CD4-positive, alpha-beta memory T cell (primary cell): ENCODE measurements at regions not wholly inside any gene's neighbourhood (a gene's known extent, or its start where the extent isn't known, plus 50 kb on each side); places are given as distances from the start of the nearest gene placed in this dataset.

Experiments
- CTCF ChIA-PET: fragments of 350-600 bp; sonication (Branson Sonifier 250); formaldehyde crosslinking; loops from one replicate; lab custom pipeline; 2021; ENCODE audit warnings: inconsistent platforms; ENCODE audit not compliant: partially characterized antibody; lab: Charles Lee
- POLR2A ChIA-PET: fragments of 350-600 bp; sonication (Branson Sonifier 250); formaldehyde crosslinking; loops from one replicate; lab custom pipeline; 2021; ENCODE audit not compliant: partially characterized antibody; lab: Charles Lee
- DNase-seq, 5 donors: peaks; one replicate each; pipeline versions ENCODE4 v3.0.0 to v3.0.0-alpha.2; 2020 to 2022; ENCODE audit warnings: mixed read lengths in 1 of 5
- H3K27ac ChIP-seq: one replicate; pipeline ENCODE4 v1.7.0; 2013; ENCODE audit warnings: low read depth, low read length
- H3K27me3 ChIP-seq: 2 replicates; pipeline ENCODE4 v1.7.0; 2013; ENCODE audit warnings: mild to moderate bottlenecking, low read length, moderate library complexity; ENCODE audit not compliant: insufficient read depth
- H3K36me3 ChIP-seq: 2 replicates; pipeline ENCODE4 v1.7.0; 2013; ENCODE audit warnings: mild to moderate bottlenecking, low read length, moderate library complexity; ENCODE audit not compliant: insufficient read depth
- H3K4me1 ChIP-seq: 2 replicates; pipeline ENCODE4 v1.7.0; 2013; ENCODE audit warnings: mild to moderate bottlenecking, low read length, moderate library complexity; ENCODE audit not compliant: insufficient read depth
- H3K4me3 ChIP-seq, 2 donors: one replicate each; pipeline ENCODE4 v1.7.0; 2013; ENCODE audit warnings: low read length in 2 of 2, mild to moderate bottlenecking in 1 of 2
- H3K9me3 ChIP-seq, 2 donors: one replicate each; pipeline ENCODE4 v1.7.0; 2013; ENCODE audit warnings: low read length in 2 of 2, control low read depth in 1 of 2; ENCODE audit not compliant: control insufficient read depth in 1 of 2
- H3K27ac Mint-ChIP-seq, 7 donors: one replicate each; pipeline ENCODE4 v1.8.0; 2020 to 2021; ENCODE audit warnings: mixed read lengths in 7 of 7, mild to moderate bottlenecking in 6 of 7, inconsistent platforms in 3 of 7, moderate library complexity in 3 of 7
- H3K27me3 Mint-ChIP-seq, 2 donors: one replicate each; pipeline ENCODE4 v1.8.0; 2020 to 2021; ENCODE audit warnings: mixed read lengths in 2 of 2
- H3K36me3 Mint-ChIP-seq, 2 donors: one replicate each; pipeline ENCODE4 v1.8.0; 2020 to 2021; ENCODE audit warnings: mixed read lengths in 2 of 2, inconsistent platforms in 1 of 2, mild to moderate bottlenecking in 1 of 2
- H3K4me1 Mint-ChIP-seq, 4 donors: one replicate each; pipeline ENCODE4 v1.8.0; 2020 to 2021; ENCODE audit warnings: mixed read lengths in 4 of 4, mild to moderate bottlenecking in 1 of 4
- H3K4me3 Mint-ChIP-seq, 8 donors: one replicate each; pipeline ENCODE4 v1.8.0; 2020 to 2021; ENCODE audit warnings: mixed read lengths in 8 of 8, mild to moderate bottlenecking in 7 of 8, moderate library complexity in 6 of 8, inconsistent platforms in 3 of 8
- H3K9me3 Mint-ChIP-seq, 8 donors: one replicate each; pipeline ENCODE4 v1.8.0; 2020 to 2021; ENCODE audit warnings: mixed read lengths in 8 of 8, mild to moderate bottlenecking in 5 of 8, inconsistent platforms in 3 of 8, moderate library complexity in 1 of 8
- intact Hi-C: fragments of 100-400 bp; cut with micrococcal nuclease; formaldehyde crosslinking; loops from one replicate; pipeline ENCODE4 v1.15.1; 2023

- Histone ChIP-seq H3K27me3 (no peaks in the 10 kb centered on the region), H3K4me3 (no peak overlapping the region), H3K36me3 (no peaks in the 10 kb centered on the region), H3K27ac (no peak overlapping the region), H3K9me3 (no peaks in the 10 kb centered on the region), H3K4me1 (no peaks in the 10 kb centered on the region)
- no peaks in the 10 kb centered on the region for H3K36me3 Mint-ChIP-seq
- no peak for DNase-seq
- no peak overlapping the region for H3K27ac Mint-ChIP-seq
- ChIA-PET POLR2A (no interaction called here), CTCF (no interaction called here)
- no peaks in the 10 kb centered on the region for H3K27me3 Mint-ChIP-seq
- H3K4me3 Mint-ChIP-seq, result no peak overlapping the region
- H3K9me3 Mint-ChIP-seq, result peaks cover 0 to 4% (median 3%) of the 10 kb centered on the region in 8 donors
- H3K4me1 Mint-ChIP-seq, result no peaks in the 10 kb centered on the region
- intact Hi-C loops, result no loop called here
Measured at GRCh38 chr12:40566271-40566670, 126.0 kb upstream of the CNTN1 start.

DNA sequence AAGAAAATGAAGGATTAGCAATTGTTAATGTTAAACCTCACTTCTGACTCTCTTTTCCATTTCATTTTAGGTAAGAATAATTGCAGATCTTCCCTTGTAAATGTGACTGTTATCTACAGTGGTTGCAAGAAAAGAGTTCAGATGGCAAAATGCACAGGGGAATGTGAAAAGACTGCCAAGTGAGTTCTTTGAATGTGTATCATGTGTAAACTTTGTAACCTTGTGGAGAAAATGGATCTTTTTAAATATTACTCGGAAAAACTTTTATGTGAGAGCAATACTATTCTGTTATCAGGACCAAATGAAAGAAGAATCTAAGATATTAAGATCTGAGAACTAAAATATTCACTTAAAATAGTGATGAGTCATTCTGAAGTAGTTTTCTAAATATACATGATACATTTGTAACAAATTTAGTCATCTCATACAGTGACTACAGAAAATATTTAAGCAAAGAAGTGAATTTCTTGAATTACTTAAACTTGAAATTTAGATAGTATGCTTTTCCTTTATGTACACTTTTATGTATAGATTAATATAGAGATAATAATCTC, 122.5 kb upstream of the CNTN1 start:
- H3K27me3 ChIP-seq, result no peaks in the 10 kb centered on the region
- no peak for DNase-seq
- no peaks in the 10 kb centered on the region for H3K36me3 ChIP-seq
- Mint-ChIP-seq H3K27ac (no peak overlapping the region), H3K4me3 (no peak overlapping the region), H3K36me3 (no peaks in the 10 kb centered on the region), H3K4me1 (no peaks in the 10 kb centered on the region), H3K27me3 (no peaks in the 10 kb centered on the region), H3K9me3 (peaks cover 0 to 5% (median 3%) of the 10 kb centered on the region in 8 donors)
- H3K27ac ChIP-seq, result no peak overlapping the region
- H3K4me3 ChIP-seq, result no peak overlapping the region
- CTCF ChIA-PET, result no interaction called here
- POLR2A ChIA-PET, result no interaction called here
- H3K9me3 ChIP-seq, result no peaks in the 10 kb centered on the region
- intact Hi-C loops, result no loop called here
- no peaks in the 10 kb centered on the region for H3K4me1 ChIP-seq

DNA sequence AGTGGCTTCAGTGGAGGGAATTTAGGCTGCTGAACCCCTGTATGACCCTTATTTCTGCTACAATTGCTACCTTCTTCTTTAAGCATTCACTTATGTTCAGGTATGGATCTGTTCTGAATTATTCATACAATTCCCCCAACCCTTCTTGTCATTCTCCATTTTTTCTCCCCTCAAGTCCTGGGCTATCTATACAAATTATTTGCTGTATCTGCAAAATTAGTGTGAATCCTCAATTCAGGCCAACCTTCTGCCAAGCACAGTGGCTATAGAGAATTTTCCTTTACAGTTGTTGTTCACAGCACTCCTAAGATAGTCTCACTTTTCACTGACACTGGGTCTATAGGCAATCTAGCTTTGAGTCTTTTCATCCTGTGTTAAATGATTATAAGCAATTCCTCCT, 119.2 kb upstream of the CNTN1 start:
- no peak overlapping the region for H3K4me3 Mint-ChIP-seq
- H3K9me3 Mint-ChIP-seq, result peaks cover 0 to 8% (median 3%) of the 10 kb centered on the region in 8 donors
- no peaks in the 10 kb centered on the region for H3K9me3 ChIP-seq
- no peaks in the 10 kb centered on the region for H3K27me3 ChIP-seq
- H3K27me3 Mint-ChIP-seq, result no peaks in the 10 kb centered on the region
- intact Hi-C loops, result no loop called here
- H3K27ac Mint-ChIP-seq, result no peak overlapping the region
- ChIA-PET POLR2A (no interaction called here), CTCF (no interaction called here)
- H3K36me3 ChIP-seq, result no peaks in the 10 kb centered on the region
- no peak for DNase-seq
- H3K4me1 Mint-ChIP-seq, result no peaks in the 10 kb centered on the region
- H3K4me1 ChIP-seq, result no peaks in the 10 kb centered on the region
- H3K4me3 ChIP-seq, result no peak overlapping the region
- H3K27ac ChIP-seq, result no peak overlapping the region
- no peaks in the 10 kb centered on the region for H3K36me3 Mint-ChIP-seq

- ChIA-PET CTCF (no interaction called here), POLR2A (no interaction called here)
- Mint-ChIP-seq H3K27ac (no peak overlapping the region), H3K4me3 (no peak overlapping the region), H3K27me3 (no peaks in the 10 kb centered on the region), H3K36me3 (no peaks in the 10 kb centered on the region), H3K4me1 (no peaks in the 10 kb centered on the region), H3K9me3 (peaks cover 0 to 15% (median 7%) of the 10 kb centered on the region in 8 donors)
- intact Hi-C loops, result no loop called here
- Histone ChIP-seq H3K27me3 (no peaks in the 10 kb centered on the region), H3K4me1 (no peaks in the 10 kb centered on the region), H3K36me3 (no peaks in the 10 kb centered on the region), H3K9me3 (no peaks in the 10 kb centered on the region), H3K27ac (no peak overlapping the region), H3K4me3 (no peak overlapping the region)
- no peak for DNase-seq
Measured at GRCh38 chr12:40575987-40576386, 116.3 kb upstream of the CNTN1 start.

GRCh38 chr12:40577834-40578233, 114.4 kb upstream of the CNTN1 start:
- no peaks in the 10 kb centered on the region for H3K4me1 ChIP-seq

DNA sequence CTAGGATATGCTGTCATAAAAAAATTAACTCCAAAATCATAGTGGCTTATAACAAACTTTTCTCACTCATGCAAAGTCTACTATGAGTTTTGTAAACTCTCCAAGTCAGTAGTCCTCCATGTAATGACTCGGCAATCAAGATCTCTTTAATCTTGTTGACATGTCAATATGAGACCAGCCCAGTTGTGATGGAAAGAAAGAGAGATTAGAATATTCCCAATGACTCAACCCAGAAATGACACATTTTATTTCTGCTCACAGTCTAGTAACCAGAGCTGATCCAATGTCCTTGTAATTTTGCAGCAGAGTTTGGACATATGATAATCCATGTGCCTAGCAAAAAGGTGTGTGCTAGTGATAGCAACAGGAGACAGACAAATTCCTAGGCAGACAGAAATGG, 112.6 kb upstream of the CNTN1 start:
- no peak overlapping the region for H3K27ac Mint-ChIP-seq
- Histone ChIP-seq H3K9me3 (no peaks in the 10 kb centered on the region), H3K27ac (no peak overlapping the region), H3K4me3 (no peak overlapping the region), H3K36me3 (no peaks in the 10 kb centered on the region), H3K27me3 (no peaks in the 10 kb centered on the region), H3K4me1 (no peaks in the 10 kb centered on the region)
- POLR2A ChIA-PET, result no interaction called here
- no peak overlapping the region for H3K4me3 Mint-ChIP-seq
- no peak for DNase-seq
- intact Hi-C loops, result no loop called here
- H3K4me1 Mint-ChIP-seq, result no peaks in the 10 kb centered on the region
- no peaks in the 10 kb centered on the region for H3K27me3 Mint-ChIP-seq
- peaks cover 0 to 20% (median 8%) of the 10 kb centered on the region in 8 donors for H3K9me3 Mint-ChIP-seq
- H3K36me3 Mint-ChIP-seq, result no peaks in the 10 kb centered on the region
- CTCF ChIA-PET, result no interaction called here

More at GRCh38 chr12:40577834-40578233, 114.4 kb upstream of the CNTN1 start:
- Histone ChIP-seq H3K4me3 (no peak overlapping the region), H3K36me3 (no peaks in the 10 kb centered on the region), H3K27me3 (no peaks in the 10 kb centered on the region), H3K27ac (no peak overlapping the region), H3K9me3 (no peaks in the 10 kb centered on the region)
- intact Hi-C loops, result no loop called here
- Mint-ChIP-seq H3K27ac (no peak overlapping the region), H3K36me3 (no peaks in the 10 kb centered on the region), H3K4me3 (no peak overlapping the region), H3K4me1 (no peaks in the 10 kb centered on the region), H3K9me3 (peaks cover 0 to 20% (median 10%) of the 10 kb centered on the region in 8 donors), H3K27me3 (no peaks in the 10 kb centered on the region)
- POLR2A ChIA-PET, result no interaction called here
- no peak for DNase-seq
- CTCF ChIA-PET, result no interaction called here

DNA sequence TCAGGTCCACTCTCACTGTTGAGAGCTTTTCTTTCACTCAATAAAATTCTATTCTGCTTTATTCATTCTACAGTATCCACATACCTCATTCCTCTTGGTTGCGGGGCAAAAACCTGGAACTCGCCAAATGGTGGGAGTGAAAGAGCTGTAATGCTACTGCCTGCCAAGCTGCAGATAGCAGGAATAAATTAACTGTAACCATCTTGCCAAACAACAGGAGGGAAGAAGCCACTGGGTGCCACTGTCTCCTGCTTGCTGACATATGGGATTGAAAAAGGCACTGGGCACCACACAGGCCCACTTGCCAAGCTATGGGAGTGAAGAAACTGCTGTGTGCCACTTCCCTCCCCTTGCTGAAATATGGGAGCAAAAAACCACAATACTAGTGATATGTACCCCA, 111.9 kb upstream of the CNTN1 start:
- Histone ChIP-seq H3K9me3 (no peaks in the 10 kb centered on the region), H3K4me3 (no peak overlapping the region), H3K36me3 (no peaks in the 10 kb centered on the region), H3K27ac (no peak overlapping the region), H3K27me3 (no peaks in the 10 kb centered on the region), H3K4me1 (no peaks in the 10 kb centered on the region)
- CTCF ChIA-PET, result no interaction called here
- no peaks in the 10 kb centered on the region for H3K27me3 Mint-ChIP-seq
- DNase-seq, result no peak
- no peaks in the 10 kb centered on the region for H3K36me3 Mint-ChIP-seq
- peaks cover 0 to 17% (median 8%) of the 10 kb centered on the region in 8 donors for H3K9me3 Mint-ChIP-seq
- POLR2A ChIA-PET, result no interaction called here
- H3K4me3 Mint-ChIP-seq, result no peak overlapping the region
- H3K4me1 Mint-ChIP-seq, result no peaks in the 10 kb centered on the region
- H3K27ac Mint-ChIP-seq, result no peak overlapping the region
- intact Hi-C loops, result no loop called here

DNA sequence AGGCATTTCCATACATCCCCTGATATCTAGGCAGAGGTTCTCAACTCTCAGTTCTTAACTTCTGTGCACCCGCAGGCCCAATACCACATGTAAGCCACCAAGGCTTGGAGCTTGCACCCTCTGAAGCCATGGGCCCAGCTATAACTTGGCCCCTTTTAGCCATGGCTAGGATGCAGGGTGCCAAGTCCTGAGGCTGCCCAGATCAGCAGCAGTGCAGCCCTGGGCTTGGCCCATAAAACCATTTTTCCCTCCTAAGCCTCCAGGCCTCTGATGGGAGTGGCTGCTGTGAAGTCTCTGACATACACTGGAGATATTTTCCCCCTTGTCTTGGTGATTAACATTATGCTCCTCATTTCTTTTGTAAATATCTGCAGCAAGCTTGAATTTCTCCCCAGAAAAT, 110.3 kb upstream of the CNTN1 start:
- H3K27me3 ChIP-seq, result no peaks in the 10 kb centered on the region
- H3K9me3 ChIP-seq, result no peaks in the 10 kb centered on the region
- Mint-ChIP-seq H3K27me3 (no peaks in the 10 kb centered on the region), H3K4me1 (no peaks in the 10 kb centered on the region), H3K27ac (no peak overlapping the region), H3K36me3 (no peaks in the 10 kb centered on the region), H3K9me3 (peaks cover 0 to 17% (median 8%) of the 10 kb centered on the region in 8 donors), H3K4me3 (no peak overlapping the region)
- no peaks in the 10 kb centered on the region for H3K36me3 ChIP-seq
- CTCF ChIA-PET, result no interaction called here
- H3K27ac ChIP-seq, result no peak overlapping the region
- H3K4me1 ChIP-seq, result no peaks in the 10 kb centered on the region
- no peak overlapping the region for H3K4me3 ChIP-seq
- POLR2A ChIA-PET, result no interaction called here
- DNase-seq, result no peak
- intact Hi-C loops, result no loop called here
